GM18499 (cell line): ENCODE measurements at regions not wholly inside any gene's neighbourhood (a gene's known extent, or its start where the extent isn't known, plus 50 kb on each side); places are given as distances from the start of the nearest gene placed in this dataset.

Experiments
- ATAC-seq: cut with Tn5 transposase; IDR thresholded peaks from one replicate; pipeline ENCODE4 v1.9.1; 2021; ENCODE audit warnings: moderate number of reproducible peaks; ENCODE audit not compliant: insufficient read depth, unreplicated experiment

DNA sequence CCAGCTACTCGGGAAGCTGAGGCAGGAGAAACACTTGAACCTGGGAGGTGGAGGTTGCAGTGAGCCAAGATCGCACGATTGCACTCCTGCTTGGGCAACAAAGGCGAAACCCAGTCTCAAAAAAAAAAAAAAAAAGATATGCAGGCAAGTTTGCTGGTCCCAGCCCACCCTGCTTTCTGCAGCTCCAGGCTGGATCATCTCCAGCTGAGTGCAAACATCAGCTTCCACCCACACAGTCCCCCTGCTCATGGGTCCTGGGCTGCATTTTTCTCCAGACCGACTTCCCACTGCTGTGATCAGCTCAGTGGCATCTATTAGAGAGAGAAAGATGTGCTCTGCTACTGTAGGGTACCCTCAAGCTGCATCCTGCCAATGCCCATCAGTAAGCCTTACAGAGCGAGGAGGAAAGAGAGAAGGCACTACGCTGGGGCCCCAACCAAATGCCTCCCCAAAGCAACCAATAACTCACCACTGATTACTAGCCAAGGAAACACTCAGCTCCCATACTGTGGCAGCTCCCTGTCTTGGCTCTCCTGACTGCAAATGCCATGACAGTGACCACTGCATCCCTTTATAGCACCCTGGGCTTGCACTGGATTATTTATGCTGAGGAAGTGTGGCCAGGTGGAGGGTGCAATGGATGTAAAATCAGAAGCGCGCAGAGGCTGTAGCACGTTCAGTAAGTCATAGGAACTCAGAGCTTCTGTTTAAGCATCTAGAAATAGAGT, 170.9 kb upstream of the ZNF507 start:
- no peak for ATAC-seq

DNA sequence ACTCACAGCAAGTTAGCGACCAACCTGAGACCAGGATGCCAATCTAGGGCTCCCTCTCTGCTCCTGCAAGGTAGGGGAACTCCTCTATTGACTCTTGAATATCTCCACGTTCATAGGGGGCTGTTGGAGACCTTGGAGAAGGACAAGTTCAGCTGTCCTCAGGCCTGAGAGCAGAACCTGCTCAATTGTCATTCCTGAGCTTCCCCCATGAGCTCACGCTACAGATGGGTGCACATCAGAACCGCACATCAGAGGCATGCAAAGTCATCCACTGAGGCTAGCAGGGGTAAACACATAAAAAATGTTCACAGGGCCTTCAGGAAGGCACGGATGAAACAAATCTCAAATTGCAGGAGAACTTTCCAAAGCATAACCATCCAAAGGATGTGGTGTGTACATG, 168.8 kb upstream of the ZNF507 start:
- ATAC-seq = no peak

DNA sequence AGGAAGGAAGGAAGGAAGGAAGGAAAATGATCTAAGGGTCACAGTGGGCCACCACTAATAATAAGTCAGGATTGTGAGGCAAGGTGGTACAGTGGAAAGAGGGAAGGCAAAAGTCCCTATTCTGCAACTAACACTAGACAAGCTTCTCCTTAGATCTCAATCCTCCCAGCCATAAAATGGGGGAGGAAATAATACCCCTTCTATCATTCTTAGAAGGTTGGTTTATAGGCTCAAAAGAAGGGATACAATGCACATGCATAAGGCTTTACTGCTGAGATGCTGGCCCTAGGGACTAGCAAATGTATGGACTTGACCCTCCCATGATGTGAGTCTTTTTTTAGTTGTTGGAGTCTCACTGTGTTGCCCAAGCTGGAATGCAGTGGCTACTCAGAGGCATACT, 167.7 kb upstream of the ZNF507 start:
- ATAC-seq = no peak

GRCh38 chr19:32178401-32178800, 167.0 kb upstream of the ZNF507 start:
- ATAC-seq = no peak

DNA sequence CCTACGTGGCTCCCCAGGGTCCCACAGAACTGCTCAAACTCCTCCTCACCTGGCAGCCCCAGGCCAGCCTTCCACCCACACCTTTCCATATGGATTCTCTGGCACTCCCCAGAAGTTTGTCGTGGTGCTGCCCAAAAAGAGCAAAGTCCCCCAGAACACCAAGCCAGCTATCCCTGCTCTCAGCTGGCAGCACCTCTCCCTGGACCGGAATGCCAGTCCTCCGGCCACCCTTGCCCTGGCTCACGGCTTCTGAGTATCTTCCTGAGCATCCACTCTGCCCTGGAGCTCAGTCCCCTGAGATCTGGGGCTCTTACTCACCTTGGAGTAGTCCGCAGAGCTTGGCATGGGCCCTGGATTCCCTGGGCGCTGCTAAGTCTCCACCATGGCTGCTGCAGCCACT, 166.5 kb upstream of the ZNF507 start:
- ATAC-seq = no peak

DNA sequence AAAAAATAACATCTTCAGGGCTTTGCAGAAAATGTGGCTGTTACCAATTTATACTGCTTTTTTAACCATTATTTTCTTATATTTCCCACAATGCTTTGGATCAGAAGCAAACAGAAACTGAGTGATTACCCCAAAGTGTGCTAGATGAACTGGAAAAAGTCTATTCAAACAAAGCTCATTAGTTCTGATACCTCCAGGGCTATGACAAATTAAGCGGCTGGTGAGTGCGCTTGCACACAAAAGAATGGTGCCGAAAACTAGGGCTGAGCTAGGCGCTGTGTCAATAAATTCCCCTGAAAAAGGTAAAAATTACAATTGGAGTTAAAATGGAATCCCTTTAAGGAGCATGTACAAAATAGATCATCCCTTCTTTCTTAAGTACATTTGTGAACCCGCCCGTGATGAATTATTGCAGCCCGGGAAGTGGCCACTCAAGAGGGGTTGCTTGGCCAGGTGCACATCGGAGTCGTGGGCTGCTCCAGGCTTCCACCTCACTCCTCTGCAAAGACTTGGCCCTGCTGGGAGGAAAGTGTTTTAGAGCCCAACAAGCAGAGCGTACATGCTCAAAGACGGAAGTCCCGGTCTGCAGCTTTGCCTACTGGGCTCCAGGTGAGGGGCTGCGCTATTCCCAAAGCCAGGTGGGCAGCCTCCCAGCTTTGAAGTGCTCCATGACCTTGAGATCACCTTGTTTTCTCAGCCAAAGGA, 164.0 kb upstream of the ZNF507 start:
- ATAC-seq = no peak

- no peak for ATAC-seq
Measured at GRCh38 chr19:32186542-32187330, 158.7 kb upstream of the ZNF507 start.

DNA sequence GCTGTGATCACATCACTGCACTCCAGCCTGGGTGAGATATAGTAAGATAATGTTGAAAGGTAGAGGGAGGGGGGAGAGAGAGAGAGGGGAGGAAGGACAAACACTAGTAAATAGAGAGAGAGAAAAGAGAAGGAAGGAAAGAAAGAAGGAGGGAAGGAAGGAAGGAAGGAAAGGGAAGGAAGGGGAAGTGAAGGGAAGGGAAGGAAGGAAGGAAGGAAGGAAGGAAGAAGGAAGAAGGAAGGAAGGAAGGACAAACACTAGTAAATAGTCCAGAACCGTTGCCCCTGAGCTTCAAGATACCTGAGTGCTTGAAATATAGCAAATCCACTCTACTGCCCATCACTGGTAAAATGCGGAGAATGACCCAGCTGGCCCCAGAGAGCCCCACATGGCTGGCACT, 156.5 kb upstream of the ZNF507 start:
- ATAC-seq = no peak

- no peak for ATAC-seq
Measured at GRCh38 chr19:32189956-32190706, 155.3 kb upstream of the ZNF507 start.

DNA sequence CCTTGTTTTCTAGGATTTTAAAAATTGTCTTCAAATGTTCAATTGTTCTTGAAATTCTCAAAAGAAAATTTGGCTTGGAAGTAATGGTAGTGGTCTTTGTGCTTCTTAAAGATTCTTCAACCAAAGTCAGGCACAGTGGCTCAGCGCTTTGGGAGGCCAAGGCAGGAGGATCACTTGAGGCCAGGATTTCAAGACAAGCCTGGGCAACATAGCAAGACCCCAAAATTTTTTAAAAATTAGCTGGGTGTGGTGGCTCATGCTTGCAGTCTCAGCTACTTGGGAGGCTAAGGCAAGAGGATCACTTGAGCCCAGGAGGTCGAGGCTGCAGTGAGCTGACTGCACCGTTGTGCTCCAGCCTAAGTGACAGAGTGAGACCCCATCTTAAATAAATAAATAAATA, 153.5 kb upstream of the ZNF507 start:
- ATAC-seq = no peak

DNA sequence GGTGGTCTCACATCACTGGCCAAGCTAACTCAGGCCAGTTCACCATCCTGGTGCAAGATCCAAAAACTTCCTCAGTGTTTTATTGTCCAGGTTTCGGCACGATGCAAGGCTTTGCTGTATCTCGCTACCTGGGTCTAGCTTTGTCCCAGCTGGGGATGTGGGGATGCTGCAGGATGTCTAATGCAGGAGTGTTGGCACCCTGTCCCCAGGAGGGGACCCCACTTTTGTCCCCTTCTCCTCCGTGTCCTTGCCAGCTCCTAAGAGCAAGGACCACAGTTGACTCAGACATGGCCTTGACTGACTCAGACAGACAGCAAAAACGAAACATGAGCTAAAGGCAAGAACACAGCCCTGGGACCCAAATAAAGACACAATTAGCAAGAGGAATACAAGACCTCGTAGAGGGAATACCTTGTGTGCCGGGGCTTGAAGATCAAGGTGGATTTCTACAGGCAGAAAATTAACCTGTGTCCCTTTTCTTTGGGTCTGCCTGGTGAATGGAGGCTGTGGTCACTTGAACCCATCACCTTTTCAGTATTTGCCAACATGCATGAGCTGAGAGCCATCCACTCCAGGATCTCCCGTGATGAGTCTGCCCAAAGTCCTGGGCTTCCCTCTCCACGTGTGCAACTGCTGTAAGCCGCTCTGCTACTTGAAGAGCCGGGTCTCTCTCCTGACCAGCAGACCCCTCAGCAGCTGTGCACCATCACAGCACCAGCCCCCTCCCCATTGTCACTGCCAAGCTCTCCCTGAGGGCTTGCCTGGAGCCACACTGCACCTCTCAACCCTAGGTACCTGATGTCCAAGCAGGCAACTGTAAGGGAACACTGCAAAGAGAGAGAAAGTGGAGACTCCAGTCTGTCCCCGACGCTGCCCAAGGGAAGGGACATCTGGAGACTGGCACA, 149.5 kb upstream of the ZNF507 start:
- no peak for ATAC-seq

- ATAC-seq = no peak
Measured at GRCh38 chr19:32196690-32197420, 148.6 kb upstream of the ZNF507 start.

GRCh38 chr19:32197896-32198882, 147.2 kb upstream of the ZNF507 start:
- ATAC-seq = no peak

DNA sequence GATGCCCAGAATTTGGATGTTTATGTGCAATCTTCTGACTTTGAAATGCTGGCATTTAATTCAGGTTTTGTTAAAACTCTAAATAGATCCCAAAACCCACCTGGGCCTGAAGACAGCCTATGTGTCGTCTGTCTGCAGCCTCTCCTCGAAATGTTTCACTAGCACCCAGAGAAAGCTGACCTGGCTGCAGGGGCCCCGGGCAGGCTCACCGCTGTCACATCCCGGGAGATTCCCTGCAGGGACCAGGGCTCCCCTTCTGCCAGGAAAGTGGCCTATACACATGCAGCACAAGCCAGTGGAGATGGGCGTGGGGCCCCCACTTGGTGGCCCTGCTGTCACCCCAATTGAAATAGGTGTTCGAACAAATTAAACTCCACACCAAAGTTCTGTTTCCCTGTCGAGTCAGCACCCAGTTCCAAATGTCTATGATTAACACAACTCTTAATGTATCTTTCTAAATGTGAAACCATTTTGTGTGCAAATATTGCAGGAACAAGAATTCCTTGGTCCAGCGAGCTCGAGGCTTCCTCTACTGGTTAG, 145.8 kb upstream of the ZNF507 start:
- ATAC-seq = no peak

DNA sequence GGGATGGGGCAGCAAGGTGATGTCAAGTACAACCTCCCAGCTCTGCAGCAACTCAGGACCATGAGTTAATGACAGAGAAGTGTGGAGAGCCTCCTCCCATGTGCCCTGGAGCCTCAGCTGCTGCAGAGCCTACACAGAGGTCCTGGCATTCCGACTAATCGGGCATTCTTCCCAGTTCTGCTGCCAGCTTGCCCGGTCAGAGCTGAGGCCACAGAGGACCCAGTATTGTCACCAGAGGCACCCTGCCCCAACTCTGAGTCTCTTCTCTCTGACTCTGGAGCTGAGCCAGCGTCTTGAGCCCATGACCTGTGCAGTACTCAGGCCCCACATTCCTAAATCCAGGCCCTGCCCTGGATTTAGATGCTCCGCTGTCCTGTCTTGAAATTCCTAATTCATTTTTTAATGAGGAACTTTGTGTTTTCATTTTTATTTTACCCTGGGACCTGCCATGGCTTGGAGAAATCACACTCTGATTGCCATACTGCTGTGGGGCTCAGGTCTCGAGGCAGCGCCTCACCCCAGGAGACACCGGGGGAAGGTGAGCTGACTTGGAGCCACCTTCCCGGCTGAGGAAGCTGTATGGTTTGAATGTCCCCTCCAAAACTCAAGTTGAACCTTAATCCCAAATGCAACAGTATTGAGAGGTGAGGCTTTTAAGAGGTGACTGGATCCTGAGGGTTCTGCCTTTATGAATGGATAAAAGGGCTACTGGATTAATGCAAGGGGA, 144.9 kb upstream of the ZNF507 start:
- ATAC-seq = no peak

- no peak for ATAC-seq
Measured at GRCh38 chr19:32201211-32201610, 144.2 kb upstream of the ZNF507 start.

DNA sequence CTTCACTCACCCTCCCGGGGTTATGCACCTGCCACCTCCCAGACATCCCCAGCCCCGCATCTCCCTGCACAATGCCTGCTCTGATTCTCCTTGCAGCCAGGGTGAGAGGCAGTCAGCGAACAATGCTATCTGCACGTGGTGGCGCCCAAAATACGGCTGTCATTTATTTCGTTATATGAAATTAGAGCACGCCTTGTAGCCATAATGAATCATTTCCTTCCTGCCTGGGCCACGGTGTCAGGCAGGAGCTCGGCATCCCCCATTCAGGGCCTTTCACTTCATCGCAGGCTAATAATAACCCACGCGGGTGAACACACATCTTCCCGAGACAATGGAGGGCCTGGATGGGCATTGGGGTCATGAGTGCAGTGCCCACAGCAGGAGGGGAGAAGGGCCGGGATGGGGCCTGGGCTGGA, 143.8 kb upstream of the ZNF507 start:
- ATAC-seq = no peak
